ENCODE measurements at regions not wholly inside any gene's neighbourhood (a gene's known extent, or its start where the extent isn't known, plus 50 kb on each side); places are given as distances from the start of the nearest gene placed in this dataset.

DNA sequence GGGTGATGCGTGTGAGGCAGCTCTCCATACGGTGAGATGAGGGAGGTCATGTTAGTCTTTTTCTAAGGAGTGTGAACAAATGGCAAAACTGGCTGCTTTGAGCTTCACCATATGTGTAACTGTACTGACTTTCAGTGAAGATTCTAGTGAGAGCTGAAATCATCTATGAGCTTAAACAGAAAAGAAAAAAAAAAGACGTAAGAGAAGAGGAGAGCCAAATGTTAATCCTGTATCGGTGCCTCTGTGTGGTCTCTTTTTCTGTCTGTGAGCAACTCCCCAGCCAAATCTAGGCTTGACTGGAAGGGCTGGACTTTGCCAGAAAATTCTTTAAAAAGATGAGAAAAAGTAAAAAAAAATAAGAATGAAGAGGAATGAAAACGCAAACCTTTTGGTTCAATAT, 209.7 kb upstream of the TUT7 start:
- WGBS (ENCODE audit: insufficient coverage) = 100% methylated on average over 4 of the region's 5 CpGs
- DNase-seq = no peak
- Mint-ChIP-seq H3K27me3 (no peaks in the 10 kb centered on the region), H3K4me3 (no peak overlapping the region), H3K4me1 (no peaks in the 10 kb centered on the region), H3K9me3 (ENCODE audit: insufficient read depth) (no peaks in the 10 kb centered on the region), H3K27ac (no peak overlapping the region)
- intact Hi-C loops (cut with micrococcal nuclease) = no loop called here
- TF ChIP-seq, protein P1, sequence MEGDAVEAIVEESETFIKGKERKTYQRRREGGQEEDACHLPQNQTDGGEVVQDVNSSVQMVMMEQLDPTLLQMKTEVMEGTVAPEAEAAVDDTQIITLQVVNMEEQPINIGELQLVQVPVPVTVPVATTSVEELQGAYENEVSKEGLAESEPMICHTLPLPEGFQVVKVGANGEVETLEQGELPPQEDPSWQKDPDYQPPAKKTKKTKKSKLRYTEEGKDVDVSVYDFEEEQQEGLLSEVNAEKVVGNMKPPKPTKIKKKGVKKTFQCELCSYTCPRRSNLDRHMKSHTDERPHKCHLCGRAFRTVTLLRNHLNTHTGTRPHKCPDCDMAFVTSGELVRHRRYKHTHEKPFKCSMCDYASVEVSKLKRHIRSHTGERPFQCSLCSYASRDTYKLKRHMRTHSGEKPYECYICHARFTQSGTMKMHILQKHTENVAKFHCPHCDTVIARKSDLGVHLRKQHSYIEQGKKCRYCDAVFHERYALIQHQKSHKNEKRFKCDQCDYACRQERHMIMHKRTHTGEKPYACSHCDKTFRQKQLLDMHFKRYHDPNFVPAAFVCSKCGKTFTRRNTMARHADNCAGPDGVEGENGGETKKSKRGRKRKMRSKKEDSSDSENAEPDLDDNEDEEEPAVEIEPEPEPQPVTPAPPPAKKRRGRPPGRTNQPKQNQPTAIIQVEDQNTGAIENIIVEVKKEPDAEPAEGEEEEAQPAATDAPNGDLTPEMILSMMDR (IDR thresholded peaks at IDR 0.05) = no peak
- TF ChIP-seq EZH2 (IDR thresholded peaks at IDR 0.05; ENCODE audit: borderline replicate concordance, insufficient read depth, low read depth, low read length, poor library complexity, severe bottlenecking) = no peak
- POLR2A ChIA-PET = no interaction called here
- Histone ChIP-seq H2AFZ (ENCODE audit: insufficient read depth, low read depth, low read length, poor library complexity, severe bottlenecking) (no peak overlapping the region), H3K9me3 (ENCODE audit: control extremely low read depth in 1 of 3, control insufficient read depth in 2 of 3, insufficient read depth in 1 of 3, low read length in 2 of 3) (peaks cover 0 to 10% (median 5%) of the 10 kb centered on the region in 3 donors), H3K4me2 (replicated peaks; ENCODE audit: low read depth, low read length, poor library complexity, severe bottlenecking) (no peak overlapping the region), H3K27me3 (replicated peaks in 1 of 4; ENCODE audit: control extremely low read depth in 1 of 4, control insufficient read depth in 3 of 4, insufficient read depth in 4 of 4, low read length in 3 of 4) (no peaks in the 10 kb centered on the region), H3K9ac (ENCODE audit: low read length) (no peak overlapping the region), H3K79me2 (ENCODE audit: control insufficient read depth, insufficient read depth, low read length) (no peaks in the 10 kb centered on the region), H4K20me1 (ENCODE audit: control insufficient read depth, insufficient read depth, low read length, poor library complexity, severe bottlenecking) (no peaks in the 10 kb centered on the region), H3K27ac (ENCODE audit: low read length in 2 of 2) (no peak overlapping the region), H3K4me3 (ENCODE audit: control extremely low read depth in 1 of 5, extremely low read depth in 1 of 5, insufficient read depth in 1 of 5, low read depth in 2 of 5, low read length in 4 of 5) (no peak overlapping the region), H3K4me1 (ENCODE audit: control insufficient read depth in 2 of 2, insufficient read depth in 2 of 2, low read length in 2 of 2) (no peaks in the 10 kb centered on the region), H3K36me3 (replicated peaks in 1 of 2; ENCODE audit: control extremely low read depth in 1 of 2, control insufficient read depth in 1 of 2, extremely low read depth in 1 of 2, insufficient read depth in 2 of 2, low read length in 1 of 2) (no peaks in the 10 kb centered on the region)
- ATAC-seq (ENCODE audit: low read depth) = no peak
- CTCF ChIA-PET = no interaction called here

DNA sequence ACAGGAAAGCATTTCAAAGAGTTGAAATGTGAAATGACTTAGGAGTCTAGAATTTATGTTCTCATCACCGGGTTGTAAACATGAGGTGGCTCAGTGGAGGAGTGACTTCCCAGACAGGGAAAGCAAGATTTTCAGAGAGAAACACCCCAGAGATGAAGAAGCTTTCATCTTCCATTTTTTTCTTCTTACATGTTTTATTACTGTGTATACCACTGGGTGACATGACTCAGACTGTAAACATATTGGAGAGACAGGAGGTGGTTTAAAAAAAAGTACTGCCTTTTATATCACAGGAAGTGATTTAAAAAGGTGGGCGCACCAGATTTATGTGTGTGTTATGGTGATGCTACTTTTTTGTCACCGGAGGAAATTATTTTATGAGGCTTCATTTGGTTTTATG, 209.1 kb upstream of the TUT7 start:
- ChIA-PET POLR2A (no interaction called here), CTCF (no interaction called here)
- Histone ChIP-seq H3K9ac (ENCODE audit: low read length) (no peak overlapping the region), H3K4me3 (ENCODE audit: control extremely low read depth in 1 of 5, extremely low read depth in 1 of 5, insufficient read depth in 1 of 5, low read depth in 2 of 5, low read length in 4 of 5) (no peak overlapping the region), H4K20me1 (ENCODE audit: control insufficient read depth, insufficient read depth, low read length, poor library complexity, severe bottlenecking) (no peaks in the 10 kb centered on the region), H3K4me1 (ENCODE audit: control insufficient read depth in 2 of 2, insufficient read depth in 2 of 2, low read length in 2 of 2) (no peaks in the 10 kb centered on the region), H3K27ac (ENCODE audit: low read length in 2 of 2) (no peak overlapping the region), H3K79me2 (ENCODE audit: control insufficient read depth, insufficient read depth, low read length) (no peaks in the 10 kb centered on the region), H3K4me2 (replicated peaks; ENCODE audit: low read depth, low read length, poor library complexity, severe bottlenecking) (no peak overlapping the region), H3K27me3 (replicated peaks in 1 of 4; ENCODE audit: control extremely low read depth in 1 of 4, control insufficient read depth in 3 of 4, insufficient read depth in 4 of 4, low read length in 3 of 4) (no peaks in the 10 kb centered on the region), H2AFZ (ENCODE audit: insufficient read depth, low read depth, low read length, poor library complexity, severe bottlenecking) (no peak overlapping the region), H3K9me3 (ENCODE audit: control extremely low read depth in 1 of 3, control insufficient read depth in 2 of 3, insufficient read depth in 1 of 3, low read length in 2 of 3) (peaks cover 0 to 8% (median 5%) of the 10 kb centered on the region in 3 donors), H3K36me3 (replicated peaks in 1 of 2; ENCODE audit: control extremely low read depth in 1 of 2, control insufficient read depth in 1 of 2, extremely low read depth in 1 of 2, insufficient read depth in 2 of 2, low read length in 1 of 2) (no peaks in the 10 kb centered on the region)
- intact Hi-C loops (cut with micrococcal nuclease) = no loop called here
- Mint-ChIP-seq H3K4me3 (no peak overlapping the region), H3K9me3 (ENCODE audit: insufficient read depth) (no peaks in the 10 kb centered on the region), H3K27ac (no peak overlapping the region), H3K27me3 (no peaks in the 10 kb centered on the region), H3K4me1 (no peaks in the 10 kb centered on the region)
- 100% methylated on average over 1 of the region's 3 CpGs for WGBS (ENCODE audit: insufficient coverage)
- no peak for ATAC-seq (ENCODE audit: low read depth)
- TF ChIP-seq EZH2 (IDR thresholded peaks at IDR 0.05; ENCODE audit: borderline replicate concordance, insufficient read depth, low read depth, low read length, poor library complexity, severe bottlenecking) = no peak
- TF ChIP-seq, protein P1 (IDR thresholded peaks at IDR 0.05) = no peak
- no peak for DNase-seq
